Neuronal stem cell (in vitro differentiated cells): ENCODE measurements at regions not wholly inside any gene's neighbourhood (a gene's known extent, or its start where the extent isn't known, plus 50 kb on each side); places are given as distances from the start of the nearest gene placed in this dataset.

Experiments used
- DNase-seq: peaks from one replicate; pipeline ENCODE4 v3.0.0-alpha.2; 2013; ENCODE audit warnings: low spot score
- H2AFZ ChIP-seq: one replicate; pipeline ENCODE4 v1.6.1; 2013; ENCODE audit warnings: mild to moderate bottlenecking, low read length, inconsistent platforms
- H2AK5ac ChIP-seq: 2 replicates; pipeline ENCODE4 v1.6.1; 2013; ENCODE audit warnings: low read depth, mild to moderate bottlenecking, inconsistent platforms, low read length, moderate library complexity, mixed read lengths
- H2BK120ac ChIP-seq: 2 replicates; pipeline ENCODE4 v1.6.1; 2013; ENCODE audit warnings: low read depth, mild to moderate bottlenecking, inconsistent platforms, low read length, moderate library complexity, mixed read lengths
- H2BK12ac ChIP-seq: one replicate; pipeline ENCODE4 v1.6.1; 2013; ENCODE audit warnings: low read length, inconsistent platforms
- H2BK15ac ChIP-seq: 2 replicates; pipeline ENCODE4 v1.6.1; 2013; ENCODE audit warnings: mild to moderate bottlenecking, low read length, inconsistent platforms, mixed read lengths
- H2BK5ac ChIP-seq: one replicate; pipeline ENCODE4 v1.6.1; 2013; ENCODE audit warnings: inconsistent platforms, mild to moderate bottlenecking, low read length, moderate library complexity
- H3K14ac ChIP-seq: one replicate; pipeline ENCODE4 v1.6.1; 2013; ENCODE audit warnings: low read length, inconsistent platforms
- H3K18ac ChIP-seq: 2 replicates; pipeline ENCODE4 v1.6.1; 2013; ENCODE audit warnings: low read length, inconsistent platforms
- H3K23ac ChIP-seq: 2 replicates; pipeline ENCODE4 v1.6.1; 2013; ENCODE audit warnings: low read depth, mild to moderate bottlenecking, mixed read lengths, low read length, inconsistent platforms; ENCODE audit not compliant: poor library complexity
- H3K27ac ChIP-seq: replicated peaks from 3 replicates; pipeline ENCODE4 v1.5.1; 2013; ENCODE audit warnings: low read length, inconsistent platforms
- H3K27me3 ChIP-seq, 3 experiments: 2 replicates each; pipeline ENCODE4 v1.6.1; 2013; ENCODE audit warnings: low read length in 3 of 3, mild to moderate bottlenecking in 2 of 3, inconsistent platforms in 1 of 3, low read depth in 1 of 3, mixed read lengths in 1 of 3, moderate library complexity in 1 of 3; ENCODE audit not compliant: control insufficient read depth in 3 of 3, insufficient read depth in 3 of 3
- H3K36me3 ChIP-seq, 2 donors: replicated peaks in 1 of 2; 2 replicates each; pipeline ENCODE4 v1.6.1; 2013; ENCODE audit warnings: low read length in 2 of 2; ENCODE audit not compliant: control insufficient read depth in 2 of 2, insufficient read depth in 2 of 2
- H3K4ac ChIP-seq: 2 replicates; pipeline ENCODE4 v1.6.1; 2013; ENCODE audit warnings: inconsistent platforms, mild to moderate bottlenecking, low read length, moderate library complexity
- H3K4me1 ChIP-seq, 2 donors: 1 replicate in 1 of 2; 2 replicates in 1 of 2; pipeline ENCODE4 v1.6.1; 2013; ENCODE audit warnings: low read length in 2 of 2, low read depth in 1 of 2; ENCODE audit not compliant: control insufficient read depth in 2 of 2, insufficient read depth in 1 of 2
- H3K4me2 ChIP-seq: one replicate; pipeline ENCODE4 v1.6.1; 2013; ENCODE audit warnings: mild to moderate bottlenecking, low read length, inconsistent platforms; ENCODE audit not compliant: insufficient read depth, poor library complexity, severe bottlenecking
- H3K4me3 ChIP-seq, 2 donors: 2 replicates each; pipeline ENCODE4 v1.5.1; 2013; ENCODE audit warnings: low read length in 2 of 2, mild to moderate bottlenecking in 2 of 2, inconsistent platforms in 1 of 2, moderate library complexity in 1 of 2
- H3K79me1 ChIP-seq: one replicate; pipeline ENCODE4 v1.6.1; 2013; ENCODE audit warnings: low read depth, mild to moderate bottlenecking, inconsistent platforms, low read length, moderate library complexity
- H3K9ac ChIP-seq: one replicate; pipeline ENCODE4 v1.6.1; 2013; ENCODE audit warnings: mild to moderate bottlenecking, low read depth, low read length, inconsistent platforms; ENCODE audit not compliant: poor library complexity
- H3K9me3 ChIP-seq, 2 donors: replicated peaks in 1 of 2; 2 replicates each; pipeline versions ENCODE3 to v1.6.1; 2013; ENCODE audit warnings: low read length in 2 of 2, mild to moderate bottlenecking in 2 of 2, inconsistent platforms in 1 of 2, low read depth in 1 of 2, mixed read lengths in 1 of 2, moderate library complexity in 1 of 2; ENCODE audit not compliant: control insufficient read depth in 2 of 2, insufficient read depth in 1 of 2
- H4K8ac ChIP-seq: one replicate; pipeline ENCODE4 v1.6.1; 2013; ENCODE audit warnings: low read depth, mild to moderate bottlenecking, inconsistent platforms, low read length, moderate library complexity
- H4K91ac ChIP-seq: one replicate; pipeline ENCODE4 v1.6.1; 2013; ENCODE audit warnings: low read length, low read depth, mild to moderate bottlenecking, inconsistent platforms; ENCODE audit not compliant: poor library complexity
- WGBS, 2 donors: extraction: QIAGEN DNeasy Blood & Tissue Kit; methylation state at CpG; one replicate each; pipeline ENCODE4 v1.1.7; 2013; ENCODE audit warnings: missing lambda C conversion rate in 2 of 2, mixed read lengths in 1 of 2; ENCODE audit not compliant: insufficient read length in 2 of 2, insufficient replicate concordance in 1 of 2; ENCODE audit errors: extremely low coverage in 2 of 2; 5-methylcytosine and 5-hydroxymethylcytosine counted together

- Histone ChIP-seq H2BK5ac (peak overlapping the region; percentile 31), H3K4me1 (peaks cover 0 to 13% of the 10 kb centered on the region in 2 donors), H3K36me3 (no peaks in the 10 kb centered on the region), H3K9me3 (peaks cover 0 to 8% of the 10 kb centered on the region in 2 donors), H3K4me2 (no peak overlapping the region), H3K4ac (no peak overlapping the region), H2BK12ac (no peak overlapping the region), H3K27me3 (peaks cover 0 to 9% (median 0%) of the 10 kb centered on the region in 3 experiments), H2BK15ac (no peak overlapping the region), H3K27ac (no peak overlapping the region), H3K14ac (no peak overlapping the region), H3K18ac (peak overlapping the region; percentile 78), H2BK120ac (no peak overlapping the region), H2AFZ (no peak overlapping the region), H3K23ac (no peak overlapping the region), H4K91ac (no peak overlapping the region), H4K8ac (peak overlapping the region; percentile 67), H2AK5ac (peak overlapping the region; percentile 85), H3K4me3 (no peak overlapping the region), H3K79me1 (no peaks in the 10 kb centered on the region), H3K9ac (no peak overlapping the region)
- DNase-seq = no peak
- no CpG with 5 or more reads among the region's 7 CpGs for whole genome bisulfite sequencing, 2 donors
Measured at GRCh38 chr11:45041596-45041995, 90.9 kb upstream of the TP53I11 start.

GRCh38 chr11:45042560-45042959 is 91.9 kb upstream of the TP53I11 start:
- peak overlapping the region; percentile 10 for H3K14ac ChIP-seq

DNA sequence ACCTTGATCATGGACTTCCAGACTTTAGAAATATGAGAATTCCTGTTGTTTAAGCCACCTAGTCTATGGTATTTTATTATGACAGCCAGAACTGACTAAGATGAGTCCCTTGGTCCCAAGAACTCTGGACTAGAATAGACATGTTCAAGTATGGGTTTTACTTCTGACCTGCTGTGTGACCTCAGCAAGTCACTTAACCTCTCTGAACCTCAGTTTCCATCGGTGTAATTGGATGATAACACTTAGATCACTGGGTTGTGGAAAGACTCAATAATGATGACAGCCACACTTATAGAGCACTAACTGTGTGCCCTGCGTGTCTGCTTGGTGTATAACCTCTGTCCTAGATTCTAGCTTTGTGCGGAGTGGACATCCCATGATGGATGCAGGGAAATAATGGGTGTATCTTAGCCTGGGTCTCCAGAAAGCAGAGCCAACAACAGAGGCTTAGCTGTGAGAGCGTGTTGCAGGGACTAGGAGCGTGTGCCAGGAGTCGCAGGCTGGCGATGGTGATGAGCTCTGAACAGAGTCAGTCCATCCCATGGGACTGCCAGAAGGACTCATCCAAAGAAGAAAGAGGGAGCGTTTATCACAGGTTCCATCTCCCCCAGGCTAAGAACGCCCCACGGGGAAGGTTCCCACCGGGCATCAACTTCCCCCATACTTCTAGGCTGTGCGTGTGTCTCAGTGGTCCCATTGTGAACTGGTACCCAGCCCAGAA is 93.2 kb upstream of the TP53I11 start:
- Histone ChIP-seq H2BK15ac (no peak overlapping the region), H3K14ac (no peak overlapping the region), H3K36me3 (no peaks in the 10 kb centered on the region), H2BK120ac (peak overlapping the region; percentile 1), H2AK5ac (peak overlapping the region; percentile 46), H2BK12ac (no peak overlapping the region), H4K8ac (no peak overlapping the region), H3K18ac (peak overlapping the region; percentile 72), H3K79me1 (no peaks in the 10 kb centered on the region), H3K4ac (no peak overlapping the region), H3K27ac (no peak overlapping the region), H3K4me1 (peaks cover 0 to 13% of the 10 kb centered on the region in 2 donors), H3K4me2 (no peak overlapping the region), H3K9me3 (peaks cover 0 to 4% of the 10 kb centered on the region in 2 donors), H3K23ac (no peak overlapping the region), H4K91ac (no peak overlapping the region), H2BK5ac (no peak overlapping the region), H2AFZ (no peak overlapping the region), H3K4me3 (no peak overlapping the region), H3K9ac (no peak overlapping the region), H3K27me3 (peaks cover 0 to 9% (median 0%) of the 10 kb centered on the region in 3 experiments)
- WGBS, 2 donors = no CpG with 5 or more reads among the region's 12 CpGs
- no peak for DNase-seq

More at GRCh38 chr11:45042560-45042959, 91.9 kb upstream of the TP53I11 start:
- Histone ChIP-seq H2BK12ac (no peak overlapping the region), H2AK5ac (peak overlapping the region; percentile 85), H3K4ac (no peak overlapping the region), H3K9me3 (peaks cover 0 to 8% of the 10 kb centered on the region in 2 donors), H3K27ac (no peak overlapping the region), H4K91ac (no peak overlapping the region), H3K9ac (no peak overlapping the region), H2BK15ac (peak overlapping the region; percentile 32), H3K4me1 (peaks cover 0 to 13% of the 10 kb centered on the region in 2 donors), H3K18ac (peak overlapping the region; percentile 55), H3K4me3 (no peak overlapping the region), H3K4me2 (no peak overlapping the region), H3K79me1 (no peaks in the 10 kb centered on the region), H2AFZ (no peak overlapping the region), H2BK5ac (peak overlapping the region; percentile 39), H3K36me3 (no peaks in the 10 kb centered on the region), H3K27me3 (peaks cover 0 to 9% (median 0%) of the 10 kb centered on the region in 3 experiments), H2BK120ac (no peak overlapping the region), H3K23ac (no peak overlapping the region), H4K8ac (no peak overlapping the region)
- DNase-seq = no peak
- no CpG with 5 or more reads among the region's 4 CpGs for WGBS, 2 donors

- H3K27ac ChIP-seq = no peak overlapping the region
- H2AFZ ChIP-seq = no peak overlapping the region
- peak overlapping the region; percentile 49 for H2AK5ac ChIP-seq
- H3K14ac ChIP-seq = no peak overlapping the region
- H3K23ac ChIP-seq = no peak overlapping the region
- no peak overlapping the region for H3K4ac ChIP-seq
- H2BK12ac ChIP-seq = peak overlapping the region; percentile 82
- no peak overlapping the region for H4K8ac ChIP-seq
- H3K9ac ChIP-seq = no peak overlapping the region
- no peaks in the 10 kb centered on the region for H3K79me1 ChIP-seq
- no peak overlapping the region for H2BK5ac ChIP-seq
- peak overlapping the region; percentile 68 for H3K18ac ChIP-seq
- no peaks in the 10 kb centered on the region for H3K9me3 ChIP-seq
- no CpG with 5 or more reads among the region's 19 CpGs for WGBS, 2 donors
- H4K91ac ChIP-seq = no peak overlapping the region
- no peak overlapping the region for H2BK120ac ChIP-seq
- no peak for DNase-seq
- H3K4me1 ChIP-seq = peaks cover 0 to 16% of the 10 kb centered on the region in 2 donors
- H3K27me3 ChIP-seq = peaks cover 0 to 15% (median 0%) of the 10 kb centered on the region in 3 experiments
- no peak overlapping the region for H3K4me3 ChIP-seq
- H3K4me2 ChIP-seq = no peak overlapping the region
- H2BK15ac ChIP-seq = peak overlapping the region; percentile 81
- no peaks in the 10 kb centered on the region for H3K36me3 ChIP-seq
Measured at GRCh38 chr11:45045683-45046471, 95.2 kb upstream of the TP53I11 start.
